OCI-LY7 (cell line): ENCODE measurements at regions not wholly inside any gene's neighbourhood (a gene's known extent, or its start where the extent isn't known, plus 50 kb on each side); places are given as distances from the start of the nearest gene placed in this dataset.

Source experiments
- CTCF ChIP-seq: fragments of 200-600 bp; sonication (generic); conservative IDR thresholded peaks from 2 replicates; pipeline ENCODE4 v1.5.1; 2014; ENCODE audit warnings: mild to moderate bottlenecking, antibody characterized with exemption, low read length, moderate library complexity, mixed read lengths
- EZH2phosphoT487 ChIP-seq: fragments of 200-600 bp; sonication (generic); IDR thresholded peaks from 2 replicates; pipeline ENCODE4 v1.6.1; 2018; ENCODE audit warnings: low read depth, borderline replicate concordance, mild to moderate bottlenecking, mixed run types, antibody characterized with exemption, low read length, moderate library complexity, mixed read lengths

- TF ChIP-seq CTCF (no peak), EZH2phosphoT487 (no peak)
Observed at GRCh38 chr12:31822761-31823160, 93.9 kb upstream of the AMN1 start.
